BJ (cell line): ENCODE measurements at regions not wholly inside any gene's neighbourhood (a gene's known extent, or its start where the extent isn't known, plus 50 kb on each side); places are given as distances from the start of the nearest gene placed in this dataset.

Experiments
- CTCF ChIA-PET: fragments of 350-600 bp; formaldehyde crosslinking; extraction: SDS; loops from one replicate; lab custom pipeline; 2021; ENCODE audit warnings: antibody characterized with exemption, inconsistent platforms; lab: Yijun Ruan, JAX
- POLR2A ChIA-PET: fragments of 300-600 bp; sonication (Branson Sonifier 250); formaldehyde crosslinking; extraction: SDS; loops from one replicate; lab custom pipeline; 2021; ENCODE audit warnings: antibody characterized with exemption; lab: Charles Lee
- DNase-seq: peaks from one replicate; pipeline ENCODE4 v3.0.0-alpha.2; 2011; ENCODE audit warnings: low read depth
- H3K27me3 ChIP-seq: 2 replicates; pipeline ENCODE4 v1.6.0; 2011; ENCODE audit warnings: low read length; ENCODE audit not compliant: control insufficient read depth, insufficient read depth
- H3K36me3 ChIP-seq: 2 replicates; pipeline ENCODE4 v1.5.1; 2011; ENCODE audit warnings: low read length; ENCODE audit not compliant: control insufficient read depth, insufficient read depth
- H3K4me3 ChIP-seq: 2 replicates; pipeline ENCODE4 v1.5.1; 2011; ENCODE audit warnings: low read depth, mild to moderate bottlenecking, control low read depth, low read length
- TF ChIP-seq, protein P1 (sequence below): IDR thresholded peaks from 2 replicates; pipeline ENCODE4 v1.5.1; 2011; ENCODE audit warnings: low read depth, mild to moderate bottlenecking, control low read depth, inconsistent platforms, low read length, moderate library complexity; ENCODE audit not compliant: insufficient read depth

DNA sequence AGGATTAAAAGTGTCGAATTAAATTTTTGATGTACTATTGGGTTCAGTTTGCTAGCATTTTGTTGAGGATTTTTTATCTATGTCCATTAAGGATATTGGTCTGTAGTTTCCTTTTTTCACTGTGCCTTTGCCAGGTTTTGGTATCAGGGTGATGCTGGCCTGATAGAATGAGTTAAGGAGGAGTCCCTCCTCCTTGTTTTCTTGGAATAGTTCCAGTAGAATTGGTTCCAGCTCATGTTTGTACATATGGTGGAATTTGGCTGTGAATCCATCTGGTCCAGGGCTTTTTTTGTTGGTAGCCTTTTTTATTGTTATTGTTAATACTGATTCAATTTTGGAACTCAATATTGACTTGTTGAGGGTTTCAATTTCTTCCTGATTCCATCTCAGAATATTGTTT, 141.8 kb downstream of the SIM1 start:
- DNase-seq: no peak
- POLR2A ChIA-PET: no interaction called here

DNA sequence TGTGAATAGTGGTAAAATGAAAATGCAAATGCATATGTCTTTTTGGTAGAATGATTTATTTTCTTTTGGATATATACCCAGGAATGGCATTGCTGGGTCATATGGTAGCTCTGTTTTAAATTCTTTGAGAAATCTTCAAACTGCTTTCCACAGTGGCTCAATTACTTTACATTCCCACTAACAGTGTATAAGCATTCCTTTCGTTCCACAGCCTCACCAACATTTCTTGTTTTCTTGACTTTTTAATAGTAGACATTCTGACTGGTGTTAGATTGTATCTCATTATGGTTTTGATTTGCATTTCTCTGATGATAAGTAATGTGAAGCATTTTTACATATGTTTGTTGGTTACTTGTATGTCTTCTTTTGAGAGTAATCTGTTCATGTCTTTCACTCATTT, 144.0 kb downstream of the SIM1 start:
- CTCF ChIA-PET: interaction anchor here (1.2 kb wide), 1 partner anchor 16 kb away, joined by 3 read pairs; no protein-coding TSS in a partner anchor
- Histone ChIP-seq H3K36me3 (no peaks in the 10 kb centered on the region), H3K4me3 (no peak overlapping the region), H3K27me3 (no peaks in the 10 kb centered on the region)
- DNase-seq: no peak
- TF ChIP-seq, protein P1, sequence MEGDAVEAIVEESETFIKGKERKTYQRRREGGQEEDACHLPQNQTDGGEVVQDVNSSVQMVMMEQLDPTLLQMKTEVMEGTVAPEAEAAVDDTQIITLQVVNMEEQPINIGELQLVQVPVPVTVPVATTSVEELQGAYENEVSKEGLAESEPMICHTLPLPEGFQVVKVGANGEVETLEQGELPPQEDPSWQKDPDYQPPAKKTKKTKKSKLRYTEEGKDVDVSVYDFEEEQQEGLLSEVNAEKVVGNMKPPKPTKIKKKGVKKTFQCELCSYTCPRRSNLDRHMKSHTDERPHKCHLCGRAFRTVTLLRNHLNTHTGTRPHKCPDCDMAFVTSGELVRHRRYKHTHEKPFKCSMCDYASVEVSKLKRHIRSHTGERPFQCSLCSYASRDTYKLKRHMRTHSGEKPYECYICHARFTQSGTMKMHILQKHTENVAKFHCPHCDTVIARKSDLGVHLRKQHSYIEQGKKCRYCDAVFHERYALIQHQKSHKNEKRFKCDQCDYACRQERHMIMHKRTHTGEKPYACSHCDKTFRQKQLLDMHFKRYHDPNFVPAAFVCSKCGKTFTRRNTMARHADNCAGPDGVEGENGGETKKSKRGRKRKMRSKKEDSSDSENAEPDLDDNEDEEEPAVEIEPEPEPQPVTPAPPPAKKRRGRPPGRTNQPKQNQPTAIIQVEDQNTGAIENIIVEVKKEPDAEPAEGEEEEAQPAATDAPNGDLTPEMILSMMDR: no peak
- POLR2A ChIA-PET: no interaction called here

More for the DNA sequence above, 141.8 kb downstream of the SIM1 start:
- Histone ChIP-seq H3K4me3 (no peak overlapping the region), H3K27me3 (no peaks in the 10 kb centered on the region), H3K36me3 (no peaks in the 10 kb centered on the region)
- CTCF ChIA-PET: interaction anchor here (1.0 kb wide), 1 partner anchor 21 kb away, joined by 3 read pairs; no protein-coding TSS in a partner anchor
- TF ChIP-seq, protein P1: no peak

DNA sequence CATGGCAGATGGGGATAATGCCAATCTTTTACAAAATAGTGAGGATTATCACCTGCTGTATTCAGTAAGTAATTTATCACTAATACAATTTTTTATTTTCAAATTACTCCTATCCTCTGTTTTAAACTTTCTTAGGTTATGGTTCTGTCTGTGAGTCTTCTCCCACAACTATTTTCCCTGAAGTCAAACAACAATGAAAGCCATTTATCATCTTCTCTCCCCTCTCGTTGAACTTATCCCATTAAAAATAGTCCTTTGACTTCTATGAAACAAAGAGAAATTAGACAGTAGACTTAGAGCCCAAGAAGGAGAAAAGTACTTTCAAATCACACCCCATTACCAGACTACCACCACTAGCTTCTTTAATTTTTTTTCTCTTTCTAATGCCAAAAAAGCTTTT, 147.7 kb downstream of the SIM1 start:
- DNase-seq: no peak
- CTCF ChIA-PET: no interaction called here
- Histone ChIP-seq H3K36me3 (no peaks in the 10 kb centered on the region), H3K4me3 (no peak overlapping the region), H3K27me3 (no peaks in the 10 kb centered on the region)
- TF ChIP-seq, protein P1: no peak
- POLR2A ChIA-PET: interaction anchor here (0.6 kb wide), 1 partner anchor 139 kb away, joined by 4 read pairs; no protein-coding TSS in a partner anchor

DNA sequence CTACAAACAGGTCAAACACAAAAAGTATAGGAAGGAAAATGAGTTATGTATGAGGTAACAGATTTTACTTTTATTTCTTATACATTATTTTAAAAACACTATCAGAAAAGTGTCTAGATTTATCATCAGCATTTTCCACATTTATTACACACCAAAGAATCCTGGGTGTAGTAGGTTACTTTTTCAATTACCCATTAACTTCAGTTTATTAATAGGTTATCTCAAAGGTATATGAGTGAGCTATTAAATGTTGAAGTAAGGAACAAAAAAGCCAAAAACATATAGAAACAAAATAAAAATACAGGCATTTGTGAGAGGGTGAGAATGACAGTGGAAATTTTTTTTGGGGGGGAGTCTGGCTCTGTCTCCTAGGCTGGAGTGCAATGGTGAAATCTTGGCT, 150.5 kb downstream of the SIM1 start:
- no peak overlapping the region for H3K4me3 ChIP-seq
- ChIA-PET CTCF (no interaction called here), POLR2A (no interaction called here)
- H3K36me3 ChIP-seq: no peaks in the 10 kb centered on the region
- TF ChIP-seq, protein P1: no peak
- no peaks in the 10 kb centered on the region for H3K27me3 ChIP-seq
- no peak for DNase-seq

DNA sequence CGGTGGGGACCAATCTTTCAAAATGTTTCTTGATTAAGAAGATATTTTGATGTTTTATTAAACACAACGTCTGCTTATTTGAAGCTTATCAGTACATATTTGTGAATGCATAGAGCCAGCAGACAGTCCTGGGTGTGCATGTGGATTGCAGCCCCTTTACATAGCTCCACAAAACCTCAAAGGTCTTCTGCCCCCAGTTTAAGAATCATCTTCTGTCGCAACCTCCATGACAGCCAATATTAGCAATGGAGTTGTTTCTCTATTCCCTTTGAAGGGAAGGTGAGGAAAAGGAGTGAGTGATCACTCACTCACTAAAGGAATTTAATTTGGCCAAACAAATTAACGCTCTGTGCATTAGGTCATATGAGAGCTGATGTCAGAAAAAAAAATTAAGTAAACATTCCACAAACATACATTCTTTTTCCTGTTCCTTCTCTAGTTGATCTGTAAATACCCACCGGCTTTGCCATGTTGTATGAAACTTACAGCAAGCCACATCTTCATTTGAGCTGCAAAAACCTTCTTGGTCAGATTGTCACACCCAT, 152.9 kb downstream of the SIM1 start:
- CTCF ChIA-PET: interaction anchor here (0.8 to 1.7 kb wide), 3 partner anchors 13 to 202 kb away, joined by 3 to 4 read pairs (median 3); no protein-coding TSS in a partner anchor
- no peaks in the 10 kb centered on the region for H3K36me3 ChIP-seq
- no peak overlapping the region for H3K4me3 ChIP-seq
- TF ChIP-seq, protein P1: no peak
- POLR2A ChIA-PET: no interaction called here
- no peaks in the 10 kb centered on the region for H3K27me3 ChIP-seq
- no peak for DNase-seq
